Right cardiac atrium (tissue), 5 donors: ENCODE measurements at regions not wholly inside any gene's neighbourhood (a gene's known extent, or its start where the extent isn't known, plus 50 kb on each side); places are given as distances from the start of the nearest gene placed in this dataset.

ENCODE experiments used
- ATAC-seq, 2 donors: fragments of 200-7000 bp; cut with Tn5 transposase; one replicate each; pipeline versions ENCODE4 v1.8.0 to v1.9.1; 2020; ENCODE audit warnings: moderate library complexity in 2 of 2, mild to moderate bottlenecking in 1 of 2
- DNase-seq, 3 donors: peaks; one replicate each; pipeline ENCODE4 v3.0.0-alpha.2; 2020
- H3K27ac ChIP-seq: one replicate; pipeline ENCODE4 v1.5.1; 2013; ENCODE audit warnings: mild to moderate bottlenecking, low read length, control low read depth, moderate library complexity
- H3K27me3 ChIP-seq: one replicate; pipeline ENCODE4 v1.6.1; 2013; ENCODE audit not compliant: control insufficient read depth, insufficient read depth
- H3K4me1 ChIP-seq: one replicate; pipeline ENCODE4 v1.6.1; 2013; ENCODE audit warnings: low read length; ENCODE audit not compliant: control insufficient read depth, insufficient read depth
- H3K4me3 ChIP-seq: one replicate; pipeline ENCODE4 v1.5.1; 2013; ENCODE audit warnings: low read length, control low read depth
- H3K9me3 ChIP-seq: one replicate; pipeline ENCODE4 v1.6.1; 2013; ENCODE audit warnings: low read length; ENCODE audit not compliant: control insufficient read depth
- WGBS: extraction: QIAGEN DNeasy Blood & Tissue Kit; methylation state at CpG from one replicate; pipeline ENCODE4 v1.1.7; 2013; 5-methylcytosine and 5-hydroxymethylcytosine counted together
- intact Hi-C, 4 donors: fragments of 100-400 bp; cut with DNase I; formaldehyde crosslinking; loops; one replicate each; pipeline versions ENCODE4 v1.11.0 to v1.14.0; 2022 to 2023
- donor health status: healthy with polysubstance abuse.
- donor health status: DM: no; HTN: yes; CAD: no.
- donor health status: DM: no; HTN: no; CAD: no.
- donor health status: DM: no; HTN: yes; CAD: no; lungs with severe emphysema.
- donor health status: DM: yes; HTN: yes; CAD: no.

GRCh38 chr5:135279328-135279727 lies 119.7 kb downstream of the MACROH2A1 start:
- intact Hi-C loops, result no loop called here
- no peak for ATAC-seq
- no peak for DNase-seq

GRCh38 chr5:135276151-135276550 lies 122.9 kb downstream of the MACROH2A1 start:
- Histone ChIP-seq H3K27me3 (no peaks in the 10 kb centered on the region), H3K4me3 (no peak overlapping the region), H3K4me1 (no peaks in the 10 kb centered on the region), H3K9me3 (no peaks in the 10 kb centered on the region), H3K27ac (no peak overlapping the region)
- no peak for ATAC-seq
- 60% methylated on average over 6 of the region's 6 CpGs for WGBS
- DNase-seq, result no peak
- intact Hi-C loops, result no loop called here

More at GRCh38 chr5:135279328-135279727, 119.7 kb downstream of the MACROH2A1 start:
- no peak overlapping the region for H3K4me3 ChIP-seq
- 78% methylated on average over 4 of the region's 4 CpGs for WGBS
- H3K27me3 ChIP-seq, result no peaks in the 10 kb centered on the region
- no peaks in the 10 kb centered on the region for H3K9me3 ChIP-seq
- H3K27ac ChIP-seq, result no peak overlapping the region
- no peaks in the 10 kb centered on the region for H3K4me1 ChIP-seq

- intact Hi-C loops, result no loop called here
- ATAC-seq (peak in 1 of 2 donors; percentile 34), DNase-seq (no peak)
- no peak overlapping the region for H3K4me3 ChIP-seq
- no peaks in the 10 kb centered on the region for H3K4me1 ChIP-seq
- no peak overlapping the region for H3K27ac ChIP-seq
- H3K27me3 ChIP-seq, result no peaks in the 10 kb centered on the region
- no peaks in the 10 kb centered on the region for H3K9me3 ChIP-seq
- 92% methylated on average over 2 of the region's 2 CpGs for WGBS
Observed at GRCh38 chr5:135273212-135273611, 125.8 kb downstream of the MACROH2A1 start.

GRCh38 chr5:135272311-135272805 lies 126.7 kb downstream of the MACROH2A1 start:
- H3K27me3 ChIP-seq, result no peaks in the 10 kb centered on the region
- intact Hi-C loops, result no loop called here
- no peak overlapping the region for H3K4me3 ChIP-seq
- H3K9me3 ChIP-seq, result no peaks in the 10 kb centered on the region
- H3K4me1 ChIP-seq, result no peaks in the 10 kb centered on the region
- 81% methylated on average over 11 of the region's 11 CpGs for WGBS
- DNase-seq (no peak), ATAC-seq (no peak)
- H3K27ac ChIP-seq, result no peak overlapping the region

- no peaks in the 10 kb centered on the region for H3K9me3 ChIP-seq
- H3K4me1 ChIP-seq, result no peaks in the 10 kb centered on the region
- no peak overlapping the region for H3K4me3 ChIP-seq
- 38% methylated on average over 14 of the region's 14 CpGs for WGBS
- H3K27me3 ChIP-seq, result no peaks in the 10 kb centered on the region
- no peak overlapping the region for H3K27ac ChIP-seq
- no peak for DNase-seq
- intact Hi-C loops, result no loop called here
- no peak for ATAC-seq
Observed at GRCh38 chr5:135271533-135272310, 127.3 kb downstream of the MACROH2A1 start.

GRCh38 chr5:135269931-135270421 lies 129.1 kb downstream of the MACROH2A1 start:
- WGBS, result 87% methylated on average over 7 of the region's 7 CpGs
- H3K4me1 ChIP-seq, result no peaks in the 10 kb centered on the region
- no peaks in the 10 kb centered on the region for H3K9me3 ChIP-seq
- H3K27ac ChIP-seq, result no peak overlapping the region
- H3K4me3 ChIP-seq, result no peak overlapping the region
- DNase-seq, result no peak
- intact Hi-C loops, result no loop called here
- no peaks in the 10 kb centered on the region for H3K27me3 ChIP-seq
- no peak for ATAC-seq

- H3K4me3 ChIP-seq, result no peak overlapping the region
- 70% methylated on average over 2 of the region's 2 CpGs for WGBS
- H3K4me1 ChIP-seq, result no peaks in the 10 kb centered on the region
- intact Hi-C loops, result no loop called here
- no peak for DNase-seq
- H3K9me3 ChIP-seq, result no peaks in the 10 kb centered on the region
- H3K27ac ChIP-seq, result no peak overlapping the region
- no peak for ATAC-seq
- no peaks in the 10 kb centered on the region for H3K27me3 ChIP-seq
Observed at GRCh38 chr5:135269199-135269598, 129.8 kb downstream of the MACROH2A1 start.

GRCh38 chr5:135266975-135267374 lies 132.1 kb downstream of the MACROH2A1 start:
- H3K4me1 ChIP-seq, result no peaks in the 10 kb centered on the region
- H3K9me3 ChIP-seq, result no peaks in the 10 kb centered on the region
- ATAC-seq (no peak), DNase-seq (no peak)
- no peak overlapping the region for H3K4me3 ChIP-seq
- intact Hi-C loops, result no loop called here
- no peaks in the 10 kb centered on the region for H3K27me3 ChIP-seq
- WGBS, result 68% methylated on average over 5 of the region's 5 CpGs
- no peak overlapping the region for H3K27ac ChIP-seq

GRCh38 chr5:135266303-135266635 lies 132.8 kb downstream of the MACROH2A1 start:
- 63% methylated on average over 6 of the region's 6 CpGs for WGBS
- Histone ChIP-seq H3K4me3 (no peak overlapping the region), H3K9me3 (no peaks in the 10 kb centered on the region), H3K4me1 (no peaks in the 10 kb centered on the region), H3K27me3 (no peaks in the 10 kb centered on the region), H3K27ac (no peak overlapping the region)
- ATAC-seq, result no peak
- intact Hi-C loops, result no loop called here
- DNase-seq, result no peak

- Histone ChIP-seq H3K27ac (no peak overlapping the region), H3K9me3 (no peaks in the 10 kb centered on the region), H3K27me3 (no peaks in the 10 kb centered on the region), H3K4me3 (no peak overlapping the region), H3K4me1 (no peaks in the 10 kb centered on the region)
- ATAC-seq (peak; percentile 64 to 75), DNase-seq (peak in 1 of 3 donors; percentile 51)
- intact Hi-C loops, result no loop called here
- 73% methylated on average over 13 of the region's 13 CpGs for WGBS
Observed at GRCh38 chr5:135265497-135266302, 133.3 kb downstream of the MACROH2A1 start.
